Adrenal gland (tissue), 9 donors: ENCODE measurements at regions not wholly inside any gene's neighbourhood (a gene's known extent, or its start where the extent isn't known, plus 50 kb on each side); places are given as distances from the start of the nearest gene placed in this dataset.

Experiments
- DNase-seq, 7 donors: peaks; one replicate each; pipeline ENCODE4 v3.0.0-alpha.2; 2019 to 2020
- H3K27ac ChIP-seq, 5 donors: fragments of 200-600 bp; sonication (generic) in 4 of 5; 1 replicate in 3 of 5; 2 replicates in 2 of 5; pipeline versions ENCODE4 v1.5.1 to v1.8.0; 2016 to 2020; ENCODE audit warnings: mild to moderate bottlenecking in 1 of 5
- H3K27me3 ChIP-seq: fragments of 200-600 bp; 2 replicates; pipeline ENCODE4 v1.8.0; 2021
- H3K36me3 ChIP-seq, 2 donors: fragments of 200-600 bp; replicated peaks in 1 of 2; 1 replicate in 1 of 2; 2 replicates in 1 of 2; pipeline versions ENCODE4 v1.5.1 to v1.8.0; 2018 to 2022
- H3K4me1 ChIP-seq, 2 donors: fragments of 200-600 bp; replicated peaks in 1 of 2; 1 replicate in 1 of 2; 2 replicates in 1 of 2; pipeline versions ENCODE4 v1.5.1 to v1.8.0; 2018 to 2021
- H3K4me3 ChIP-seq, 4 donors: fragments of 200-600 bp; sonication (generic) in 3 of 4; one replicate each; pipeline ENCODE4 v1.5.1; 2016 to 2018
- H3K9me3 ChIP-seq, 3 donors: fragments of 200-600 bp; sonication (generic) in 1 of 3; replicated peaks in 1 of 3; 1 replicate in 2 of 3; 2 replicates in 1 of 3; pipeline versions ENCODE4 v1.5.1 to v1.8.0; 2016 to 2021
- CTCF ChIP-seq, 6 experiments: fragments of 450-650 bp in 4 of 6; fragments of 200-600 bp in 2 of 6; sonication (generic) in 1 of 6; IDR thresholded peaks; 1 replicate in 5 of 6; 2 replicates in 1 of 6; pipeline versions ENCODE4 v1.5.1 to v1.8.0; 2016 to 2021; ENCODE audit warnings: antibody characterized with exemption in 6 of 6, mild to moderate bottlenecking in 2 of 6, moderate library complexity in 1 of 6
- POLR2A ChIP-seq, 2 donors: fragments of 450-650 bp; IDR thresholded peaks; one replicate each; pipeline ENCODE4 v1.6.1; 2017; ENCODE audit warnings: antibody characterized with exemption in 2 of 2, mild to moderate bottlenecking in 2 of 2, moderate library complexity in 1 of 2
- WGBS, 4 donors: extraction: QIAGEN DNeasy Blood & Tissue Kit in 2 of 4; methylation state at CpG; one replicate each; pipeline versions ENCODE4 v1.1.5 to v1.1.7; 2013 to 2017; 5-methylcytosine and 5-hydroxymethylcytosine counted together
- intact Hi-C, 2 donors: fragments of 100-400 bp; cut with DNase I; formaldehyde crosslinking; loops; one replicate each; pipeline versions ENCODE4 v1.14.1 to v1.15.0; 2022 to 2023
- donor health status: healthy with polysubstance abuse.
- donor health status: Bipolar disorder and iron deficiency.
- donor health status: DM: yes; HTN: yes; CAD: no.
- donor health status: DM: no; HTN: no; CAD: no.
- donor health status: DM: no; HTN: no; CAD: no.

GRCh38 chr3:152613851-152614250 is 221.1 kb upstream of the P2RY1 start:
- DNase-seq, result no peak
- Histone ChIP-seq H3K9me3 (no peaks in the 10 kb centered on the region), H3K27me3 (no peaks in the 10 kb centered on the region), H3K27ac (no peak overlapping the region), H3K4me1 (no peaks in the 10 kb centered on the region), H3K36me3 (no peaks in the 10 kb centered on the region), H3K4me3 (no peak overlapping the region)
- WGBS, 4 donors, result 23 to 41% (median 38%) methylated on average over 2 of the region's 2 CpGs
- TF ChIP-seq CTCF (IDR thresholded peaks at IDR 0.05), result no peak
- intact Hi-C loops, result no loop called here

GRCh38 chr3:152615681-152616080 is 219.2 kb upstream of the P2RY1 start:
- DNase-seq, result no peak
- H3K27ac ChIP-seq, result no peak overlapping the region
- 74 to 87% (median 80%) methylated on average over 10 of the region's 10 CpGs for WGBS, 4 donors

DNA sequence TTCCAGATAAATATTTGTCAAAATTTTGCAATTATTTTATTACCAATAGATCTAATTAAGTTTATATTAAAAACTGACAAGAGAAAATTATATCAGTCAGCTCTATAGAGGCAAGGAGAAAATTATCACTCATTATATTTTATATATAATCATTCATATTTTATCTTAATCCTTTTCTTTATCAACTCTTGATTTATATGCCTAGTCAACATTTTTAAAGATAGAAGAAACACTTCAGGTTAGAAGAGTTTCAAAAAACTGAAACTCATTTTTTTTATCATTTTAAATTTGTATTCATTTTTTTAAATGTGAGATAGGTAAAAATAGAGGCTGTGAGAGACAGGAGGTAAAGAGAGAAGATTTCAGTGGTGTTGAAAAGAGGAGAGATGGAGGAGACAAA is 217.3 kb upstream of the P2RY1 start:
- intact Hi-C loops, result no loop called here
- TF ChIP-seq CTCF (IDR thresholded peaks at IDR 0.05) (no peak), POLR2A (IDR thresholded peaks at IDR 0.05) (no peak)
- Histone ChIP-seq H3K27ac (no peak overlapping the region), H3K4me3 (no peak overlapping the region), H3K9me3 (no peaks in the 10 kb centered on the region), H3K4me1 (no peaks in the 10 kb centered on the region), H3K36me3 (no peaks in the 10 kb centered on the region), H3K27me3 (no peaks in the 10 kb centered on the region)
- no peak for DNase-seq

More at GRCh38 chr3:152615681-152616080, 219.2 kb upstream of the P2RY1 start:
- H3K4me3 ChIP-seq, result no peak overlapping the region
- TF ChIP-seq CTCF (IDR thresholded peaks at IDR 0.05) (no peak), POLR2A (IDR thresholded peaks at IDR 0.05) (no peak)
- no peaks in the 10 kb centered on the region for H3K36me3 ChIP-seq
- H3K4me1 ChIP-seq, result no peaks in the 10 kb centered on the region
- H3K27me3 ChIP-seq, result no peaks in the 10 kb centered on the region
- intact Hi-C loops, result no loop called here
- H3K9me3 ChIP-seq, result no peaks in the 10 kb centered on the region

- Histone ChIP-seq H3K9me3 (no peaks in the 10 kb centered on the region), H3K4me3 (no peak overlapping the region), H3K27me3 (no peaks in the 10 kb centered on the region), H3K27ac (no peak overlapping the region), H3K36me3 (no peaks in the 10 kb centered on the region), H3K4me1 (no peaks in the 10 kb centered on the region)
- TF ChIP-seq CTCF (IDR thresholded peaks at IDR 0.05) (no peak), POLR2A (IDR thresholded peaks at IDR 0.05) (no peak)
- intact Hi-C loops, result no loop called here
- WGBS, 4 donors, result 54 to 79% (median 64%) methylated on average over 1 of the region's 1 CpG
- DNase-seq, result no peak
These were observed 216.4 kb upstream of the P2RY1 start for GRCh38 chr3:152618529-152618928.
